GM18909 (cell line): ENCODE measurements at regions not wholly inside any gene's neighbourhood (a gene's known extent, or its start where the extent isn't known, plus 50 kb on each side); places are given as distances from the start of the nearest gene placed in this dataset.

Experiments used
- ATAC-seq: cut with Tn5 transposase; IDR thresholded peaks from one replicate; pipeline ENCODE4 v1.9.1; 2021; ENCODE audit warnings: mild to moderate bottlenecking; ENCODE audit not compliant: unreplicated experiment, poor library complexity

DNA sequence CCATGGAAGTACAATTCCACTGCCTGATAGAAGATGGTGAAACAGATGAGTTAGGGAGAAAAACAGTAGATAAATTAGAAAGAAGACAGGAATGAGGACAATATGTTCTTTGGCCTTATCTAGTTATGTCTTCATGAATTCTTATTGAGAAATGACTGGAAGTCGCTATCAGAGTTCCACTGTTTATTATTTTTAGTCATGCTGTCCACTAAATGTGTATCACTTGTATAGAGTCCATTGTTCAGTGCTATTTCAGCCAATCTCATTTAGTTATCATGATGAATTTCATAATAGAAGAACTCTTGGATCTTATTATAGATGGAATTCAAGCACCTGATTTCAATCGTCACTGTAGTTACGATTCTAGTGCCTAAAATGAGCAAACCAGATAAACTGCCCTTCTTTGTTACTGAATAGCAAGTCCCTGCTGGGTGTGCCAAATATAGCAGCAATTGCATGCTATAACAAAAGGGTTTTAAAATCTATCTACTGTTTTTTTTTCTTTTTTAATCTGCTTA lies 177.7 kb upstream of the COL1A2 start:
- ATAC-seq, result no peak

- ATAC-seq, result no peak
Observed at GRCh38 chr7:94217766-94218165, 176.9 kb upstream of the COL1A2 start.

DNA sequence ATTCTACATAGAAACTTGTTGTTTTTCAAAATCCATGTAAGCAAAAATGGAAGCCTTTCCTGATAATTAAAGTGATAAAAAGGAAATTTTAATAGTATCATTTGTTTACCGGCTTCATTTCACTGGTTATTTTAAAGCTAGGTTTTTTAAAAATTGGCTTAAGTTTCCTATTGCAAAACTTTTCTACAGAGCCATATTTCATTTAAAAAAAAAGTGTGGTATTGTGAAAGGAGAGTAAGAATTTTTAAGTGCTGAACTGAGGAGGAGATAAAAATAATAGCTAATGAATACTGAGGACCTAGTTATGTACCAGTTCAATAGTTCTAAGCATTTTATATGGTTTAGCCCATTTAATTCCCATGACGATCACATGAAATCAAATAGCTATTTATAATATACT lies 172.2 kb upstream of the COL1A2 start:
- no peak for ATAC-seq

- ATAC-seq, result no peak
Observed at GRCh38 chr7:94223375-94224084, 171.2 kb upstream of the COL1A2 start.

DNA sequence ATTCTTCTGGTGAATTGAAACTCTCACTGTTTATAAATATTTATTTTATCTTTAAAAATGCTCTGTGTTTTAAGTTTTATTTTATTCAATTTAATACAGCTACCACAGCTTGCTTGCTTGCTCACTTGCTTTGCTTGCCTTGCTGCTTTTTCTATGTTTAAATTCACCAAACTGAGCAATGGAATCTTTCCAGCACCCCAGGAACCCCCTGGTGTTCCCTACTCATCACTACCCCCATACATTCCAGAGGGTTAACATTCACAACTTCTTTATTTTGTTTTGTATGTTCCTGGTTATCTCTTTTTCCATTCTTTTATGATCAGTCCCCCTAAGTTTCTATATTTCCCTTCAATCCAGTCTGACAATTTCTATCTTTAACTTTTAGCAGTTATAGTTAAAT lies 166.5 kb upstream of the COL1A2 start:
- ATAC-seq, result no peak

GRCh38 chr7:94228678-94229077 lies 166.0 kb upstream of the COL1A2 start:
- ATAC-seq, result no peak

DNA sequence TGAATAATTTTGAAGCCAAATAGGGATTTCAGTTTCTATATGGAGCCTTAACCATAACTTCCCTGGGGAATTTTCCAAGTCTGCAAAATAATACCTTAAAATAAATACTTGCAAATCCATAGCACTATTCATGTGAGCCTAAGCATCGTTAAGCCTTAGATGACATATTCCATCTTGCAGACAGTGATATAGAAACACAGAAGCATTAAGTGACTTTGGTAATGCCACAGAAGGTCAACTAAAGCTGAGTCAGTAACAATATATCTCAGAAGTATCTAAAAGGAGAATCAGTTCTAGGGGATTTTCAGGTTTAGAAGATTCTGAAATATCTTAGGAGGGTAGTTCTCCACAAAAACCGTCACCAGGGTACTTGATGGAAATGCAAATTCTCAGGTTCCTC lies 163.4 kb upstream of the COL1A2 start:
- no peak for ATAC-seq

GRCh38 chr7:94236960-94237359 lies 157.7 kb upstream of the COL1A2 start:
- ATAC-seq, result no peak

- no peak for ATAC-seq
Observed at GRCh38 chr7:94237417-94237816, 157.3 kb upstream of the COL1A2 start.

GRCh38 chr7:94239661-94240234 lies 154.9 kb upstream of the COL1A2 start:
- ATAC-seq, result no peak

DNA sequence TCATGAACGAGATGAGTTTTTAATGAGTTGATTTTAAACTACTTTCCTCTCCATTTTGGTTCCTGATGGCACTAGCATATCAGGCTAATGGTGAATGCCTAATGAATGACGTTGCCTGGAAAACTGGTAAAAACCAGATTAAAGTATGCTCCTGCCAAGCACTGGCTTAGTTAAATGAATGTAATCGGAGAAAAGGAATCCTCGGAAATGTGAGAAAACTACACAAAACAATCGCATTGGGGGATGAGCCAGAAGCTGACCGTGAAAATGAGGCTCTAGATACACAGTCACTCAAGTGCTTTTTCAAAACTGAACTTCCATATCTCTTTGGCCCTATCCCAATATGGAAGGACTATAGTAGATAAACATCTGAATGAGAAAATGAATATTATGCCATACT lies 153.8 kb upstream of the COL1A2 start:
- ATAC-seq, result no peak

DNA sequence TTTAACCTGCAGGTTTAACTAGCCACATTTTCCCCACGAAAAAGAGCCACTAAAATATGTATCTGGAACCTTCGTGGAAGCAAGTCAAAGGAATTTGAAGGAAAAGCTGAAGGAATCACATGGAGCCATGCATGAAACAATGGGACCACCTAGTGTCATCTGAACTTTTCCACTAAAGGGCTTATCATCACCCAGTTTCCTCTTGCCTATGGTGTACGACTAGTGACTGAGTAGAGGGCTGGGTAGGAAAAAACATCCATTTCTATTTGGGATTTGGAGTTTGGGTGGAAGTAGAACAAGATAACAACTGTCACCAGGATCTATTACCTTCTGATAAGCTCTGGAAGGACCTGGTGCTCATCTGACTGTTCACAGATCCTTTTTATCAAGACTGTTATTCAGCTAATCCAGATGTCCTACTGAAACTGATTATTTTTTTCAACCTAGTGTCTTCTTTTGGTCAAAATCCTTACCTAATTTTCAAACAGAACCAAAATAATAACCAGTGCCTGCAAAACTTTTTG lies 153.2 kb upstream of the COL1A2 start:
- ATAC-seq, result no peak

DNA sequence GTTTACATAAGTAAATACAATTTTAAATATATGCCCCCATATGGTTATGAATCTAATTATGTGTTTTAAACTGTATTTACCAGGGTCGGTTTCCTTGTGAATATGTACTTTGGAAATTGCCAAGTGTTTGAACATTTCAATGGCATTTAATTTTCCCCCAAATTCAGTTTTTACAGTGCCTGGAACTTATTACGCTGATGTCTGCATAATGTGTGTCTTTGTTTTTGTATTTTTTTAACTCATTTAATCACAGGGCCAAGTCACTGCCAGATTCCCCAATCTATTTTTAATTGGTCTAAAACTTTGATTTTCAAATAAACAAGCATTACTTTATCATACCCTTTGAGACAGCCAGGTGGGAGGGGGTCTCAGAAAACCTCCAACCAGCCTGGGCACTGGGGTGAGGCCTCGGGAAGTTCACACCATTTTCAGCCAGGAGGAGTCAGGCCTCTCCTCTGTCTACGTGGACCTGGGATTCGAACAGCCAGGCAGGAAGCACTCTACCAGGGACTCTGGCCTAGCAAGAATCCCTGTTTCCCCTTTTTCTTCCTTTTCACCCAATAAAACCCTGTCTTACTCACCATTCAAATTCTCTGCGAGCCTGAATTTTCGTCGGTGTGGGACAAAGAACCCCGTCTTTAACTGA lies 151.5 kb upstream of the COL1A2 start:
- no peak for ATAC-seq

DNA sequence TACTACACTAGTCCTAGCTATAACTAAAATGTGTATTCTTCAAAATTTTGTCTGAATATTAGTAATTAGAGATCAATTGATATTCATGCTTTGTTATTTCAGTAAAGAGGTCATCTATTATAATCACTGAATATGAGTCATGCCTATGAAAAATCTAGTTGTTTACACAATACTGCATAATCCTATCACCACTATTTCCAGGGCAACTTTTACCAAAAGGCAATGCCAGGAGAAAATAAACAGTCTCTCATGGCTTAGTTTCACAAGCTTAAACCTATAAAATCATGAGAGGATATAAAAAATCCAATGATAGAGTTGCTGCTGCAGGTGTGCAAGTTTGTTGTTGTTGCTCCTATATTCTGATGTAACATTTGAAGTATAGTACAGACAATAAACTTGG lies 149.9 kb upstream of the COL1A2 start:
- no peak for ATAC-seq

DNA sequence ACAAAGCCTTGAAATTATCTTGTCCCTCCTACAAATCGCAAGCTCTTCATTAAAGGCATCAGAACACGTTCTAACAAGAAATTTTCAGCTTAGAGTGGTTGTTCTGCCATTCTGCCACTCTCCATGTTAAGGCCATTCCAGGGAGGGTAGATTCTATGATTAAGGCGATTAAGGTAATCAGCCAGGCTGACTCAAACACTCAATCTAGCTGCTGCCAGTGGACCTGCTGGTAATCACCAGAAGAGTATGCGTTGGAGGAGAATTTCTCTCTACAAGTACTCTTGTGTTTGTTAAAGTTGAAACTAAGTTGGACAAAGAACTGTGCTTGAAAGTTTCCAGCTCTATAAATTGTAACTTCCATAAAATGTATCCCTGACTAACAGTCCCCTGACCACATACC lies 149.2 kb upstream of the COL1A2 start:
- no peak for ATAC-seq

DNA sequence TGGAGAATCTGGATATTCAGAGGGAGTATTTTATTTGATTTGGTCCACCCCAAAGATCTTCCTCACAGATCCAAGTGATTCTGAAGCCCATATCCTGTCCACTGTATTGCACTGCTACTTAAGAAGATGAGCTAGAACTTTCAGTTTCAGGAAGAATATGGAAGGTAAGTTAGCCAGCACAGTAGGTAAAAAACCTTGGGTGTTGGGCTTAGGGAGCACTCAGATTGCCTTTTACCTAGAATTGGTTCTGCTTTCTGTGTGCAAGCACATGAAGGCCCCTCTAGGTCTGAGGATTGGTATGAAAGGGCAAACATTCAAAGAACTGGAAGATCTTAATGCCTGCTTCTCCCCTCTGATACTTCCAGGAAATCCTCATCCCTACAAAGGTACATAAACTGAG lies 146.7 kb upstream of the COL1A2 start:
- no peak for ATAC-seq

DNA sequence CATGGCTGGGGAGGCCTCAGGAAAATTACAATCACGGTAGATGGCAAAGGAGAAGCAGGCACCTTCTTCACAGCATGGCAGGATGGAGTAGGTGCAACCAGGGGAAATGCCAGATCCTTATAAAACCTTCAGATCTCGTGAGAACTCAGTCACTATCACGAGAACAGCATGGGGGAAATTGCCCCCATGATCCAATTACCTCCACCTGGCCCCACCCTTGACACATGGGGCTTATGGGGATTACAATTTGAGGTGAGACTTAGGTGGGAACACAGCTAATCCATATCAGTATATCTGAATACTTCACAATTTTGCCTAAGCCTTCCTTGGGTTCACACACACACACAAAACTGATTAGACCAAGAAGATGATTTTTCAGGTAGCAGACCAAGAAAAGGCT lies 145.1 kb upstream of the COL1A2 start:
- no peak for ATAC-seq

DNA sequence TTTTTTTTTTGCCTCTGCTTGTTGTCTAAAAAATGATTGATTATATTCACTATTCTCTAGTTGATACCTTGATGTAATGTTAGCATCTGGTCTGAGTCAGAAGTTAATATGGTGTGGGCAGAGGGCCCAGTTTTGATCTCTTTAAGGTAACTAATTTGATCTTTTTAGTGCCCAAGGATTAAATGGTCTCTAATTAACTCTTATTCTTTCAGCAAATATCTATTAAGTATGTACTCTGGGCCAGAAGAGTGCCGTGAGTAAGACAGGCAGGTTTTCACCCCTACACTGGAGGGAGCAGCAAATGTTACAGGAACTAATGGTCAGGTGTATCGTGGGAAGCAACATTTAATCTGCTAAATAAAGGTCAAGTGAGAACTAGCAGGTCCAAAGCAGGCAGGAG lies 144.6 kb upstream of the COL1A2 start:
- ATAC-seq, result no peak

- no peak for ATAC-seq
Observed at GRCh38 chr7:94250987-94251386, 143.7 kb upstream of the COL1A2 start.

GRCh38 chr7:94252124-94252523 lies 142.6 kb upstream of the COL1A2 start:
- ATAC-seq, result no peak

DNA sequence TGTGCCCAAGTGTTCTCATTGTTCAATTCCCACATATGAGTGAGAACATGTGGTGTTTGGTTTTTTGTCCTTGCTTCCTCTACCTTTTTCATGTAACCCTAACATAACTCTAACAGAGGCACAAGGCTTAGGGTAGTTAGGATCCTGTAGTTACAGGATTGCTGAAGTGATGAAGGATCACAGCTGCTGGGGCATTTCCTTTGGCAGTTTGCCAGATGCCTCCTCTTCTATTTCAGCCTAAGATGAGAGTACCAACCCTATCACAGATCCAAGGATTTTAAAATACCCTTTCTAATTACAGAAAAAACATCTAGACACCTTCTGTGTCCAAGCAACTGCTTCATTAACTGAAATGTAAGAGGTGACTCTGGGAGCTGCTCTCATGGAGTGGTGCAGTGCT lies 141.7 kb upstream of the COL1A2 start:
- no peak for ATAC-seq
